Medulla oblongata (tissue), 1 donor: ENCODE measurements at regions not wholly inside any gene's neighbourhood (a gene's known extent, or its start where the extent isn't known, plus 50 kb on each side); places are given as distances from the start of the nearest gene placed in this dataset.
"Not testable (repeated sequence)": the region's sequence is repeated elsewhere in the genome, so short reads cannot be mapped to it uniquely, and the experiment has no call there.

Experiments used
- DNase-seq: peaks from one replicate; pipeline ENCODE4 v3.0.0-alpha.2; 2015; ENCODE audit errors: extremely low spot score

- no peak for DNase-seq
These were observed 257.4 kb upstream of the USP25 start for GRCh38 chr21:15472108-15473040.

GRCh38 chr21:15477773-15478172, 252.0 kb upstream of the USP25 start:
- DNase-seq: not testable (repeated sequence)

DNA sequence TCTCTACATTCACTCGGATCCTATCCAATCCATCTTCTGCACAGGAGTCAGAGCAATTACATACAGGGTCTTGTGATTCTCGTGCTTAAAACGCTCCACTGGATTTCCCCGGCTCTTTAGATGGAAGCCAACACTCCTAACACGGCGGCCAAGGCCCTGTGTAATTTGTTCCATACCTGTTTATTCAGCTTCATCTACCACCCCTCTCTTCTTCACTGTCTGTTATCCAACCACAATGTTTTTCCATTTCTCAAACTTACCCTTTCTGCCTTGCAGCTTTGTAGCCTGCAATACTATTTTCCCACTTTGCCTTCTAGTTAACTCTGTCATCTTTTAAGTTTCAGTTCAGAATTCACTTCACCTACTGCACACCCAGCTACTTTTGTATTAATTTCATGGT, 249.6 kb upstream of the USP25 start:
- no peak for DNase-seq

DNA sequence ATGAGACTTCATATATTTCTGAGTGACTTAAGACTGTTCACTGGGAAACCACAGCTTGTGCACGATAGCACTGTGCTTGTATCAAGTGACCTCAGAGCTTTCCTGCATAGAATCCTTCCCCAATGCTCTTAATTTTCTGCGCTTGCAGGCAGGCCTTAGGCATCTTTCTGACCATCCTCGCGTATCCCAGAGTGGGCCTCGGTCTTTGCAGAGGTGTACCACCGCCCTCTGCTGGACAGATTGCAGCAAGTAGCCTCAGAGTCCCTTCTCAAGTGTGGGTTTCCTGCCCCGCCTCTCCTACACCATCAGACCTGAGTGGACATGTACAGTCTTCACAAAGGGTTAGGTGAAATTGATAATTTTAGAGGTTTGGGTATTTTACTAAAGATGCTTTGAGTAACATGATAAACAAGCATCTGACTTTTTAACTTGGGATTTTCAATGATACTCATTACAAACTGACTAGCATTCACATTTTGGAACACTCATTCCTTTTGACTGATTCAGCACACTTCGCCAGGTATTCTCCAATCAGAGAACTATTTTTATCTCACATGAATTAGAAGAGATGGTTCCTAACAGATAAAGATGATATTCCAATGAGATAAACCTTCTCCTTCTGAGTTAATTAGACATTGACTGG, 246.5 kb upstream of the USP25 start:
- peak; percentile 98 for DNase-seq

DNA sequence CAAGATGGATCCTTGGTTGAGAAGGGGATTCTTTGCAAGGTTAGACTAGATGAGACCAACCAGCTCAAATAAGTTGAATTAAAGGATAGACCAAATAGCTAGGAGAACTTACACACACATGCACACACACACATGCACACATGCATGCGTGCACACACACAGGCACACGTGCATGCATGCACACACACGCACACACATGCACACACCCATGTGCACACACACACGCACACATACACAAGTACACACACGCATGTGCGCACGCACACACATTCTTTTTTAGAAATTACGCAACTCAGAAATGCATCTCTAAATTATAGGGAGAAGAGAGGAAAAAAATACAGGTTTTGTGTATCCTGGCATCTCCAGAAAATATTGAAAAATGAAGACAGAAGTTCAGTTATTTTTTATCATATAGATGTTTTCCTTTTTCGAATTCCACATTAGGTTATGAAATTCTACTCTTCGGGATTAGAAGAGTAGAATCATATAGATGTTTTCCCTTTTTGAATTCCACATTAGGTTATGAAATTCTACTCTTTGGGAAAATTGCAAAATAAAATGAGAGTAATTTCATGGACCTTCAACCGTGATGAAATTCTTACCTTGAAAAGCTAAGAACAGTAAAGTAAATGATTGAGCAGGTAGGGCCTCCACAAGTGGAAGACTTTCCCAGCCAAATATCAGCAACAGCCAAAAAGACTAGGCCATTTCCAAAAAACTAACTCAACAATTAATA, 243.2 kb upstream of the USP25 start:
- DNase-seq: no peak

DNA sequence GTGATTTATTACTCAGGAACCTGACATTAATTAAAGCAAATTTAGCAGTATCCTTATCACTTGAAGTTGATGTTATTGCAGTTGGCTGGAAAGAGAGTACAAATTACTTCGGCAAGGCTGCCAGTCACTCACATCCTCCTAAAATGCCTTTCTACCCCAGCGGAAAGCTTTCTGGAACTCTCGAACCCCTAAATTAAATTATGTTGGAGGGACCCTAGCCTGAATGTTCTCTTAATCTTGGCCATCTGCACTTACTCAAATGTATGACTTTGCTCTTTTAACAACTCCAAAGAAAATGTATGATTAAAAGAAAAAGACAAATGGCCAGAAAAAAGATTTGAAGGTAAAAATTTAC, 242.6 kb upstream of the USP25 start:
- no peak for DNase-seq

DNA sequence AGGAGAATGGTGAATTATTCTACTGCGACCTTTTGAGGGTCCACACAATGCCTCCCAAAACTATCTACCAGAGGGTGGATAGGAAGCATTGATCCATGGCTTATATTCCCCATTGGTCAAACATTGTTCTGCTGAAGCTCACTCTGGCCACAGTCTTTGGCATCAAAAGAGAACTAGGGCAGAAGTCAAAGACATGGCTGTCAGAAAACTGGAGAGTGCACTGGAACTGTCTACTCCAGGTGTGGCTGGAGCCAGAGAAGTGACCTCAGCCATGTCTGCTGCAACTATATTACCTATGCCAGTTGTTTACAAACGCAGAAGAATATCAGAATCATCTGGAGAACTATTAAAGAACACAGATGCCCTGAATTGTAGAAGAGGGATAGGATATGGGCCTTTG, 238.7 kb upstream of the USP25 start:
- no peak for DNase-seq

GRCh38 chr21:15493646-15494045, 236.1 kb upstream of the USP25 start:
- DNase-seq: no peak

DNA sequence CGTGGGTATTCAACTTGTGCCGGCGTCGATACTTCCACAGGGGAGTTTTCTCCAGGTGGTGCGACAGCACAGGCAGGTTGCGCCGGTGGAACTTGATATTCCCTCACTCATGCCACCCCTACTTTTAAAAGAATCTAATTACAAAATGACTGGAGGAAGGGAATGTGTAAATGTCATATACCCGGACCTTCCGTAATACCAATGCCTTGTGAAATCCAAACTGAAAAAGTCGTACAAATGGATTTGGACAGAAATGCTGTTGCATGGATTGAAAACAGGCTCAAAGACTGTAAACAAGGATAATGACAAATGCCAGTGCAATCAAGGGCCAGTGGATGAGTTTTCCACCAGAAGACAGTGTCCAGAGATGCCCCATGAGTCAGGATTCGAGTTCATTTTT, 235.3 kb upstream of the USP25 start:
- DNase-seq: no peak

- DNase-seq: no peak
These were observed 233.8 kb upstream of the USP25 start for GRCh38 chr21:15495965-15496364.

DNA sequence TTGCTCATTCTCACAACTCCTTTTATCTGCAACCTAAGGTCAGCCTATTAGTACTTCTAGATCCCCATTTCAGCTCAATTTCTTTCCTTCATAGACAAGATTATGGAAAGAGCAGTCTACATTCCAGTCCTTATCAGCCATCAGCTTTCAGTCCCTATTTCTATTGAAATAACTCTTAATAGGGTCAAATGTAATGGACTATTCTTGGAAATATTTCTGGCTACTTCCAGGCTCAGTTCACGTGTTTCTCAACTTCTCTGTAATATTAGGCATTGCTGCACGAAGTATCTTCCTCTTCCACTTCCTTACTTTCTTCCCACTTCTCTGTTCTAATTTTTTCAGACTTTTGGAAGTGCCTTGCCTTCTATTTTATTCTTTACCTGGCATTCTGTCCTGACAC, 232.9 kb upstream of the USP25 start:
- peak; percentile 56 for DNase-seq

- no peak for DNase-seq
These were observed 231.3 kb upstream of the USP25 start for GRCh38 chr21:15498455-15498854.

DNA sequence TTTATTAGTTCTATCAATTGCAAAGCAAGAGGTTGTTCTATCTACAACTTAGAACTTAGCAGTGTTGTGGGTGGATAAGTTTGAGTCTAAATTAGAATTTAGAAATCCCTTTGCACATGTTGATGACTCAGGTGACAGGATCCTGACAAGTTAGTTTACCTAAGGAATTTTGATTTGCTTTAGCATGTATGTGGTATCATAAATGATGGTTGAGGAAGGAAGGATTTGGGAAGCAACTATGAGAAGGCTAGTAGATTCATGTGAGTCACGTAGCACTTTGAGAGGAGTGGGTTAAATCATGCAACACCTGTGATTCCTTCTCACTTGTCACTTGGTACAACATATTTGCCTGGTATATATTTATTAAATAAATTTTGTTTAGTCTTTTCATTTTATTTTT, 223.7 kb upstream of the USP25 start:
- DNase-seq: no peak

GRCh38 chr21:15508554-15508953, 221.2 kb upstream of the USP25 start:
- no peak for DNase-seq

- peak; percentile 53 for DNase-seq
These were observed 215.5 kb upstream of the USP25 start for GRCh38 chr21:15514073-15514946.

- DNase-seq: no peak
These were observed 213.9 kb upstream of the USP25 start for GRCh38 chr21:15515908-15516307.

DNA sequence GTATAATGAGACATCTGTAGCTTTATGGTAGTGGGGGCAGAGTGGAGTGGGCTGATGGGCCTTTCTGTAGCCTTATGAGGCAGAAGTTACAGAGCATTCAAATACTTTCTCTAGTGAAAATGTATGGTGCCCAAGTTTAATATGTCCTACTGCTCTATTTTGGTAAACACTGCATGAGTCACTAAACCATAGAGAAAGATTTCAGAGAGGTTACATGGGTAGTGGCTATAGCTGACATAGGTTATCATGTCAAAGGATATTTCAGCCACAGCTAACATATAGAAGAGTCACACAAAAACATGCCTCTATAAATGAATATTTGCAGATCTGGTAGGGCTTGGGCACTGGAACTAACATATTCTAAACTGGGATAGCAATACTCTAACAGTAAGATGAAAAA, 212.4 kb upstream of the USP25 start:
- no peak for DNase-seq

DNA sequence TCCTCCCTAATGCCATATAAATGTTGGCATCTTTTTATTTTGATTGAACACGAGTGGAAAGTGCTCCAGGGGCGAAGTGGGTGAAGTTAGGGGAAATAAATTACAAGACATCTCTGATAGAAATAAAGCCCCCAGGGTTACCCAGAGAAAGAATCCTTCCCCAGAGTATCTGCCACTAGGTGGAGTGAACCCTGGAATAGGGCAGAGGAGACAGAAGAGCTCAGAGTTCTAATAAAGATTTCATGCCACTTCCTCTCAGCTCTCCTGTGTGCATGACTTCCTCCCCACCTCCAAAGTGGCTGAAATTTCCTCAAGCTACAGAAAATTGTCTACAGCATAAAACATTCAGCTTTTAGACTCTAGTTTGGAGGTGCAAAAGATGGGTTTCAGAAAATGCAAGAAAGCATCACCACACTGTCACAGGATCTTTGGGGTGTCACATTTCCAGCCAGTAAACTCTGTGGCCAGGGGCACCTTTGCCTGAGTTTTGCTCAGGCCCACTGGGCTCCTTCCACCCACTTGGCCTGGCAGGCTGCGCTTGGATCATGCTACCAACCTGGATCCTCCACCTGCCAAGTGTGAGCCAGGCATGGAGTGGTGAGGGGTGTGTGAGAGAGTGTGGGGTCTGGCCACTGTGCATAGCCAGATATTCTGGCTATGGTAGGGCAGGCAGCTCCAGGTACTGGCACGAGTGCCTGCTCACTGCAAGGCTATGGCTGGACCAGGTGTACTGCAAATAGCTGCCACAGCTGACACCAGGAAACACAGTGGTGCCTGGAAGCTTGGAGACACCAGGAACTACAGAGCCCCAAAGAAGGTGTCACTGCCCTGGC, 208.8 kb upstream of the USP25 start:
- no peak for DNase-seq

- no peak for DNase-seq
These were observed 208.2 kb upstream of the USP25 start for GRCh38 chr21:15521644-15522001.

DNA sequence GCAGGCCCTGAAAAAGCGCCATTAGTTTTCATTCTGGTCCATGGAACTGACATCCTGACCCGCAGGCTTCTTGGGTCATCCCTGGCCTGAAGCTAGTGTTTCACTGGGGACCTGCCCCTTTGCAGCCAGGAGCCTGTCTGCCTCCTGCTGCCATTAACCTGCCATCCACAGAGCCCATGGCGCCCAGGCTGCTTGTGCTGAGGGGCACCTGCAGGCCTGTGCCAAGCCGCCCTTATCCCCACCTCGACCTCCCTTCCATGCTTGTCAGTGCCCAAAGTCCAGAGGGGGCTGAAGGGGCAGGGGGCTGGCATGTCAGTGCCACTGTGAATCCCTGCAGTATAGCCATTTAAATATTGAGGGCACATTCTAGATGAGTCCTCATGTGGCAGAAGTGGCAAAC, 207.6 kb upstream of the USP25 start:
- no peak for DNase-seq

DNA sequence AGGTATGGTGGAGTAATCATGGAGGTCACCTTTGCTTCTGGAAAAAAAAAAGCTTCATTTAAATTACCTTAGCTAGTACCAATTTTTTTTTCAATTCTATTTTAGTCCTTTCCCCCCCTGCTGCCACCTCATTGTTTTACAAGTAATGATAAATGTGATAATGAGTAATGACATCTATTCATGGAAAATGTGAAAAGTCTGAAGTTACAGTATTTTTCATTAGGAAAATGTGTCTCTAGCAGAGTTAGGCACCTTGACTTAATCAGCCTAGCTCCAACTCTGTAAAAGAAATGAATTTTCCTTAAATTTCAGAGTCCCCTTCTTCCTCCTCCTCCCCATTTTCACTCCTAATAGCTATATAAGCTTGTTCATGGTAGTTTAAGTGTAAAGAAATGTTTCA, 204.9 kb upstream of the USP25 start:
- DNase-seq: no peak
